Hepatocyte (in vitro differentiated cells): ENCODE measurements at regions not wholly inside any gene's neighbourhood (a gene's known extent, or its start where the extent isn't known, plus 50 kb on each side); places are given as distances from the start of the nearest gene placed in this dataset.

Experiments used
- DNase-seq: peaks from one replicate; pipeline ENCODE4 v3.0.0-alpha.2; 2016; ENCODE audit warnings: low spot score
- H2AFZ ChIP-seq: fragments of 200-600 bp; sonication (generic); 2 replicates; pipeline ENCODE4 v1.6.0; 2016; ENCODE audit warnings: antibody characterized with exemption, mild to moderate bottlenecking
- H3K27ac ChIP-seq: fragments of 200-600 bp; sonication (generic); 2 replicates; pipeline ENCODE4 v1.5.1; 2016; ENCODE audit warnings: mild to moderate bottlenecking
- H3K27me3 ChIP-seq: fragments of 200-600 bp; sonication (generic); 2 replicates; pipeline ENCODE4 v1.6.1; 2016
- H3K36me3 ChIP-seq: fragments of 200-600 bp; sonication (generic); replicated peaks from 2 replicates; pipeline ENCODE4 v1.5.1; 2016; ENCODE audit warnings: low read depth; ENCODE audit not compliant: insufficient read depth
- H3K4me1 ChIP-seq: fragments of 200-600 bp; sonication (generic); 2 replicates; pipeline ENCODE4 v1.5.1; 2016; ENCODE audit warnings: mild to moderate bottlenecking, moderate library complexity; ENCODE audit not compliant: insufficient read depth
- H3K4me2 ChIP-seq: fragments of 200-600 bp; sonication (generic); 2 replicates; pipeline ENCODE4 v1.6.0; 2016
- H3K4me3 ChIP-seq: fragments of 200-600 bp; sonication (generic); 2 replicates; pipeline ENCODE4 v1.5.1; 2016; ENCODE audit warnings: mild to moderate bottlenecking
- H3K79me2 ChIP-seq: fragments of 200-600 bp; sonication (generic); 2 replicates; pipeline ENCODE4 v1.6.0; 2017; ENCODE audit warnings: mild to moderate bottlenecking
- H3K9me2 ChIP-seq: fragments of 200-600 bp; sonication (generic); replicated peaks from 2 replicates; pipeline ENCODE4 v1.6.0; 2017; ENCODE audit warnings: mild to moderate bottlenecking; ENCODE audit not compliant: insufficient read depth
- H3K9me3 ChIP-seq: fragments of 200-600 bp; sonication (generic); 2 replicates; pipeline ENCODE4 v1.5.1; 2016; ENCODE audit warnings: low read depth, mild to moderate bottlenecking
- H4K20me1 ChIP-seq: fragments of 200-600 bp; sonication (generic); 2 replicates; pipeline ENCODE4 v1.6.0; 2016; ENCODE audit warnings: mild to moderate bottlenecking; ENCODE audit not compliant: insufficient read depth, poor library complexity, severe bottlenecking
- CTCF ChIP-seq: fragments of 200-600 bp; sonication (generic); IDR thresholded peaks from 2 replicates; pipeline ENCODE4 v1.5.1; 2016; ENCODE audit warnings: antibody characterized with exemption, mild to moderate bottlenecking; ENCODE audit not compliant: poor library complexity
- EZH2 ChIP-seq: fragments of 200-600 bp; sonication (generic); IDR thresholded peaks from 2 replicates; pipeline ENCODE4 v1.6.1; 2016; ENCODE audit warnings: antibody characterized with exemption, mild to moderate bottlenecking, borderline replicate concordance
- EZH2phosphoT487 ChIP-seq: fragments of 200-600 bp; sonication (generic); IDR thresholded peaks from one replicate; pipeline ENCODE4 v1.6.1; 2018; ENCODE audit warnings: antibody characterized with exemption, mild to moderate bottlenecking, low read depth, moderate library complexity; ENCODE audit not compliant: unreplicated experiment, severe bottlenecking
- WGBS: methylation state at CpG from one replicate; pipeline ENCODE4 v1.1.6; 2016; ENCODE audit warnings: low lambda C conversion rate; ENCODE audit errors: missing lambda C conversion rate; 5-methylcytosine and 5-hydroxymethylcytosine counted together

GRCh38 chr7:16343612-16344011, 77.7 kb downstream of the CRPPA start:
- Histone ChIP-seq H3K27me3 (no peaks in the 10 kb centered on the region), H3K4me3 (no peak overlapping the region), H2AFZ (no peak overlapping the region), H3K9me3 (no peaks in the 10 kb centered on the region), H3K9me2 (no peaks in the 10 kb centered on the region), H3K36me3 (no peaks in the 10 kb centered on the region), H4K20me1 (no peaks in the 10 kb centered on the region), H3K79me2 (no peaks in the 10 kb centered on the region), H3K4me1 (peaks cover 14% of the 10 kb centered on the region), H3K27ac (no peak overlapping the region), H3K4me2 (no peak overlapping the region)
- 94% methylated on average over 5 of the region's 5 CpGs for WGBS
- TF ChIP-seq EZH2 = no peak
- TF ChIP-seq EZH2phosphoT487 = no peak
- no peak for TF ChIP-seq CTCF
- DNase-seq = no peak

- Histone ChIP-seq H3K9me2 (no peaks in the 10 kb centered on the region), H2AFZ (no peak overlapping the region), H4K20me1 (no peaks in the 10 kb centered on the region), H3K4me2 (no peak overlapping the region), H3K36me3 (no peaks in the 10 kb centered on the region), H3K4me3 (no peak overlapping the region), H3K79me2 (no peaks in the 10 kb centered on the region), H3K27ac (no peak overlapping the region), H3K9me3 (no peaks in the 10 kb centered on the region), H3K4me1 (no peaks in the 10 kb centered on the region), H3K27me3 (no peaks in the 10 kb centered on the region)
- TF ChIP-seq CTCF (no peak), EZH2 (no peak), EZH2phosphoT487 (no peak)
- DNase-seq = no peak
- WGBS = 100% methylated on average over 1 of the region's 1 CpG
Observed at GRCh38 chr7:16338065-16338464, 83.3 kb downstream of the CRPPA start.

GRCh38 chr7:16326106-16326505, 95.2 kb downstream of the CRPPA start:
- TF ChIP-seq CTCF (no peak), EZH2phosphoT487 (no peak), EZH2 (no peak)
- Histone ChIP-seq H3K4me2 (no peak overlapping the region), H3K9me3 (no peaks in the 10 kb centered on the region), H3K36me3 (no peaks in the 10 kb centered on the region), H3K9me2 (no peaks in the 10 kb centered on the region), H3K4me1 (no peaks in the 10 kb centered on the region), H3K79me2 (no peaks in the 10 kb centered on the region), H3K27ac (no peak overlapping the region), H3K27me3 (no peaks in the 10 kb centered on the region), H4K20me1 (no peaks in the 10 kb centered on the region), H2AFZ (no peak overlapping the region), H3K4me3 (no peak overlapping the region)
- no peak for DNase-seq

- no peaks in the 10 kb centered on the region for H3K9me3 ChIP-seq
- H2AFZ ChIP-seq = no peak overlapping the region
- no peak overlapping the region for H3K27ac ChIP-seq
- no peaks in the 10 kb centered on the region for H4K20me1 ChIP-seq
- no peaks in the 10 kb centered on the region for H3K79me2 ChIP-seq
- no peak overlapping the region for H3K4me3 ChIP-seq
- H3K36me3 ChIP-seq = no peaks in the 10 kb centered on the region
- H3K4me2 ChIP-seq = no peak overlapping the region
- TF ChIP-seq EZH2phosphoT487 = no peak
- TF ChIP-seq CTCF = no peak
- no peak for TF ChIP-seq EZH2
- no peaks in the 10 kb centered on the region for H3K27me3 ChIP-seq
- WGBS = 84% methylated on average over 1 of the region's 1 CpG
- no peak for DNase-seq
- H3K4me1 ChIP-seq = no peaks in the 10 kb centered on the region
- no peaks in the 10 kb centered on the region for H3K9me2 ChIP-seq
Observed at GRCh38 chr7:16323313-16323712, 98.0 kb downstream of the CRPPA start.
